ENCODE measurements at regions not wholly inside any gene's neighbourhood (a gene's known extent, or its start where the extent isn't known, plus 50 kb on each side); places are given as distances from the start of the nearest gene placed in this dataset.

DNA sequence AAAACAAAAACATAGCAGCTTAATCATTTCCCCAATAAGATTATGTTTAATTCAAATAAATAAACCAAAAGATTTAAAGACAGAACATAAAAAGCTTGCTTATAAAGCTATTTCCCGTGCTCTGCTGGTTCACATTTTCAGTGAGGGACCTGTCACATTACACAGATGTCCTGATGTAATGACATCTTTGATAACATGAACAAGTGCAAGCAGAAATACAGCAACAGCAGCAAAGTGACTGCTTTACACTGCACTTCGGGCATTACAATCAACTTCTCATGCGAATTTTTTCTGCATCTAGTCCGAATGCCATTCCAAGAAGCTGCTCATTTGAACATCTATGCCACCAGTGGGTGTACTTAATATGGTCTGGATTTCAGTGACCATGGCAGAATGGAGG lies 940.3 kb upstream of the IGFBP7 start:
- no peaks in the 10 kb centered on the region for H3K9me3 ChIP-seq
- WGBS, result 84% methylated on average over 4 of the region's 4 CpGs
- TF ChIP-seq CTCF (IDR thresholded peaks at IDR 0.05) (no peak), POLR2A (IDR thresholded peaks at IDR 0.05) (no peak), EP300 (IDR thresholded peaks at IDR 0.05) (no peak), POLR2AphosphoS5 (IDR thresholded peaks at IDR 0.05) (no peak)
- no peaks in the 10 kb centered on the region for H3K27me3 ChIP-seq
- H3K4me1 ChIP-seq, result no peaks in the 10 kb centered on the region
- DNase-seq (ENCODE audit: low spot score in 2 of 2), result no peak
- H3K27ac ChIP-seq, result no peak overlapping the region
- H3K36me3 ChIP-seq, result no peaks in the 10 kb centered on the region
- H3K4me3 ChIP-seq, result no peak overlapping the region

GRCh38 chr4:58048491-58048890 lies 938.3 kb upstream of the IGFBP7 start:
- Histone ChIP-seq H3K27me3 (no peaks in the 10 kb centered on the region), H3K4me1 (no peaks in the 10 kb centered on the region), H3K27ac (no peak overlapping the region), H3K36me3 (no peaks in the 10 kb centered on the region), H3K9me3 (no peaks in the 10 kb centered on the region), H3K4me3 (no peak overlapping the region)
- no peak for DNase-seq (ENCODE audit: low spot score in 2 of 2)
- TF ChIP-seq POLR2AphosphoS5 (IDR thresholded peaks at IDR 0.05) (no peak), CTCF (IDR thresholded peaks at IDR 0.05) (no peak), POLR2A (IDR thresholded peaks at IDR 0.05) (no peak), EP300 (IDR thresholded peaks at IDR 0.05) (no peak)
- 38% methylated on average over 2 of the region's 2 CpGs for WGBS

- H3K36me3 ChIP-seq, result no peaks in the 10 kb centered on the region
- H3K9me3 ChIP-seq, result no peaks in the 10 kb centered on the region
- no peak overlapping the region for H3K4me3 ChIP-seq
- H3K27me3 ChIP-seq, result no peaks in the 10 kb centered on the region
- TF ChIP-seq CTCF (IDR thresholded peaks at IDR 0.05) (no peak), POLR2A (IDR thresholded peaks at IDR 0.05) (no peak), EP300 (IDR thresholded peaks at IDR 0.05) (no peak), POLR2AphosphoS5 (IDR thresholded peaks at IDR 0.05) (no peak)
- WGBS, result 83% methylated on average over 1 of the region's 1 CpG
- no peak for DNase-seq (ENCODE audit: low spot score in 2 of 2)
- H3K27ac ChIP-seq, result no peak overlapping the region
- H3K4me1 ChIP-seq, result no peaks in the 10 kb centered on the region
Observed at GRCh38 chr4:58042176-58042575, 932.0 kb upstream of the IGFBP7 start.

DNA sequence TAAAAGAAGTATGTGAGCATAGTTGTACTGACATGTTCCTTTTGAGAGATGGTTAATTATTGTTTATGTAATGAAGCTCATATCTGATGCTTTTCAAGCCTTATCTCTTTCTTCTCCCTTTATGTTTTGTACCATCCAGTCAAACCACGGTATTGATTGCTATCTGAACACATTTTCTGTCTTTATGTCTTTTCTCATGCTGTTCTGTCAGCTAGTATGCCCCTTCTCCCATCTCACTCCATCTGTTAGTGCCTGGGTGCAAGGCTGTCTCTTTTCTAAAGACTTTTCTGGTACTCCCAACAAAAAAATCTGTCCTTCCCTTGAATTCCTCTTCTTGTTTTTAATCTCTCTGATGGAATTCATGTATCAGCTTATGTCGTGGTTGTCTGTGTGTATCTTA lies 883.8 kb upstream of the IGFBP7 start:
- WGBS, result 27% methylated on average over 2 of the region's 2 CpGs
- no peaks in the 10 kb centered on the region for H3K36me3 ChIP-seq
- no peaks in the 10 kb centered on the region for H3K27me3 ChIP-seq
- no peaks in the 10 kb centered on the region for H3K4me1 ChIP-seq
- H3K9me3 ChIP-seq, result no peaks in the 10 kb centered on the region
- H3K27ac ChIP-seq, result no peak overlapping the region
- DNase-seq (ENCODE audit: low spot score in 2 of 2), result no peak
- no peak overlapping the region for H3K4me3 ChIP-seq
- no peak for TF ChIP-seq POLR2A (IDR thresholded peaks at IDR 0.05)
- TF ChIP-seq POLR2AphosphoS5 (IDR thresholded peaks at IDR 0.05), result no peak
- TF ChIP-seq EP300 (IDR thresholded peaks at IDR 0.05), result no peak
- TF ChIP-seq CTCF (IDR thresholded peaks at IDR 0.05), result no peak

DNA sequence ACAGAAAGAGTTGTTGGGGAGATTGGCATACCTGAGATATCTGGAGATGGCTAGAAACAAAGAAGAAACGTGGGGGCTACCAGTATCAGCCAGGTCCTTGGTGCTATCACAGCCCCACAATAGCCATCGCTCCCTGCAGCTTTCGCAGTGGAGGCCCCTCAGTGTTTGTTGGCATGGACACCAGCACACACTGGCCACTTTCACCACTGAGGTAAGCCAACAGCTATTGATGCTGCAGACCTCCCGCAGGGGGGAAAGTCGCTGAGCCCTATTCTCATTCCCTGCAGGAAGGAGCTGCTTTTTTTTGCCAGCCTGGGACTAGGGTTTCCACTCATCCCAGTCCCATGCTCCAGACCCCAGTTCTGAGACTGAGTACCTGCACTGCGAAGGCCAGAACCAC lies 879.2 kb upstream of the IGFBP7 start:
- 84% methylated on average over 6 of the region's 6 CpGs for WGBS
- no peak overlapping the region for H3K27ac ChIP-seq
- no peaks in the 10 kb centered on the region for H3K4me1 ChIP-seq
- H3K9me3 ChIP-seq, result no peaks in the 10 kb centered on the region
- H3K4me3 ChIP-seq, result no peak overlapping the region
- H3K36me3 ChIP-seq, result no peaks in the 10 kb centered on the region
- no peak for DNase-seq (ENCODE audit: low spot score in 2 of 2)
- H3K27me3 ChIP-seq, result no peaks in the 10 kb centered on the region
- TF ChIP-seq EP300 (IDR thresholded peaks at IDR 0.05), result no peak
- no peak for TF ChIP-seq POLR2AphosphoS5 (IDR thresholded peaks at IDR 0.05)
- no peak for TF ChIP-seq CTCF (IDR thresholded peaks at IDR 0.05)

Data from suprapubic skin (tissue), 4 donors.